Activated T-cell treated with anti-CD3 and anti-CD28 coated beads for 24 hours (primary cell): ENCODE measurements at regions not wholly inside any gene's neighbourhood (a gene's known extent, or its start where the extent isn't known, plus 50 kb on each side); places are given as distances from the start of the nearest gene placed in this dataset.

ENCODE experiments used
- DNase-seq: peaks from one replicate; pipeline ENCODE4 v3.0.0-alpha.2; 2020; ENCODE audit warnings: low read depth

- no peak for DNase-seq
Observed at GRCh38 chr7:25885057-25885576, 266.9 kb upstream of the NFE2L3 start.

GRCh38 chr7:25886387-25887240 is 265.4 kb upstream of the NFE2L3 start:
- no peak for DNase-seq

- no peak for DNase-seq
Observed at GRCh38 chr7:25887266-25887665, 264.7 kb upstream of the NFE2L3 start.

GRCh38 chr7:25887795-25888559 is 264.0 kb upstream of the NFE2L3 start:
- DNase-seq: no peak

GRCh38 chr7:25889765-25890164 is 262.2 kb upstream of the NFE2L3 start:
- no peak for DNase-seq

GRCh38 chr7:25891591-25891990 is 260.4 kb upstream of the NFE2L3 start:
- no peak for DNase-seq

- no peak for DNase-seq
Observed at GRCh38 chr7:25893436-25893835, 258.6 kb upstream of the NFE2L3 start.

GRCh38 chr7:25894002-25894901 is 257.7 kb upstream of the NFE2L3 start:
- DNase-seq: peak; percentile 10

GRCh38 chr7:25894902-25895791 is 256.9 kb upstream of the NFE2L3 start:
- DNase-seq: peak; percentile 38

- DNase-seq: no peak
Observed at GRCh38 chr7:25895792-25896171, 256.2 kb upstream of the NFE2L3 start.

GRCh38 chr7:25897261-25897782 is 254.7 kb upstream of the NFE2L3 start:
- no peak for DNase-seq

GRCh38 chr7:25900245-25900644 is 251.8 kb upstream of the NFE2L3 start:
- DNase-seq: no peak

GRCh38 chr7:25900877-25901276 is 251.1 kb upstream of the NFE2L3 start:
- DNase-seq: no peak

GRCh38 chr7:25901658-25902057 is 250.3 kb upstream of the NFE2L3 start:
- no peak for DNase-seq

- no peak for DNase-seq
Observed at GRCh38 chr7:25906003-25906402, 246.0 kb upstream of the NFE2L3 start.

GRCh38 chr7:25906760-25907159 is 245.2 kb upstream of the NFE2L3 start:
- DNase-seq: no peak

- DNase-seq: no peak
Observed at GRCh38 chr7:25907214-25907613, 244.8 kb upstream of the NFE2L3 start.

- DNase-seq: no peak
Observed at GRCh38 chr7:25907731-25908130, 244.3 kb upstream of the NFE2L3 start.

GRCh38 chr7:25908154-25908949 is 243.6 kb upstream of the NFE2L3 start:
- DNase-seq: no peak
